A549 (cell line): ENCODE measurements at regions not wholly inside any gene's neighbourhood (a gene's known extent, or its start where the extent isn't known, plus 50 kb on each side); places are given as distances from the start of the nearest gene placed in this dataset.

Experiments used
- ATAC-seq, 2 experiments: fragments of 200-7000 bp in 1 of 2; fragments of >200 bp in 1 of 2; cut with Nextera tagmentation in 1 of 2; cut with Tn5 transposase in 1 of 2; 3 replicates each; pipeline versions ENCODE4 v1.8.0 to v1.9.1; 2018 to 2020; ENCODE audit warnings: mild to moderate bottlenecking in 1 of 2, moderate library complexity in 1 of 2
- CTCF ChIA-PET: fragments of 300-600 bp; sonication (Branson Sonifier 250); formaldehyde crosslinking; extraction: SDS; loops from one replicate; lab custom pipeline; 2021; ENCODE audit warnings: antibody characterized with exemption, inconsistent platforms; lab: Yijun Ruan, JAX
- POLR2A ChIA-PET: fragments of 350-600 bp; formaldehyde crosslinking; extraction: SDS; loops from one replicate; lab custom pipeline; 2021; ENCODE audit warnings: antibody characterized with exemption, inconsistent platforms; lab: Yijun Ruan, JAX
- DNase-seq, 2 experiments: peaks; one replicate each; pipeline versions ENCODE4 v3.0.0 to v3.0.0-alpha.2; 2011 to 2016; ENCODE audit warnings: low read depth in 1 of 2, low spot score in 1 of 2
- FAIRE-seq: peaks from 2 replicates; lab custom pipeline; 2011; peaks lifted over from hg19 to GRCh38; lab: Jason Lieb, UNC
- H3K27ac ChIP-seq, 2 experiments: fragments of >200 bp; sonication (Bioruptor Twin); formaldehyde crosslinking; 3 replicates each; pipeline ENCODE4 v1.5.1; 2016 to 2017
- H3K4me1 ChIP-seq: fragments of >200 bp; sonication (Bioruptor Twin); formaldehyde crosslinking; 3 replicates; pipeline ENCODE4 v1.6.1; 2016
- H3K4me2 ChIP-seq: fragments of >200 bp; sonication (Bioruptor Twin); formaldehyde crosslinking; 3 replicates; pipeline ENCODE4 v1.6.1; 2016
- H3K4me3 ChIP-seq: fragments of >200 bp; sonication (Bioruptor Twin); formaldehyde crosslinking; 3 replicates; pipeline ENCODE4 v1.5.1; 2016
- H3K9me3 ChIP-seq: fragments of >200 bp; sonication (Bioruptor Twin); formaldehyde crosslinking; 3 replicates; pipeline ENCODE4 v1.6.1; 2016
- CHD2 ChIP-seq: fragments of 150-350 bp; IDR thresholded peaks from 2 replicates; pipeline ENCODE4 v1.6.1; 2014; ENCODE audit warnings: low read length; ENCODE audit not compliant: partially characterized antibody
- GATA3 ChIP-seq: IDR thresholded peaks from 2 replicates; pipeline ENCODE4 v1.6.1; 2012; ENCODE audit warnings: borderline replicate concordance
- HEYL ChIP-seq: fragments of 250-450 bp; sonication (Bioruptor Pico); IDR thresholded peaks from 2 replicates; pipeline ENCODE4 v1.8.0; 2021; ENCODE audit warnings: mild to moderate bottlenecking, moderate library complexity
- HOXB5 ChIP-seq: fragments of 250-450 bp; sonication (Bioruptor Pico); IDR thresholded peaks from 2 replicates; pipeline ENCODE4 v1.5.0; 2020; ENCODE audit warnings: mild to moderate bottlenecking, moderate library complexity
- MAZ ChIP-seq: fragments of 150-350 bp; IDR thresholded peaks from 2 replicates; pipeline ENCODE4 v1.6.1; 2014; ENCODE audit warnings: antibody characterized with exemption, low read depth, low read length, borderline replicate concordance
- MYC ChIP-seq: IDR thresholded peaks from 2 replicates; pipeline ENCODE4 v1.6.1; 2012; ENCODE audit warnings: mild to moderate bottlenecking, inconsistent platforms, low read length, improper control_type of control experiment, borderline replicate concordance
- NR3C1 ChIP-seq: fragments of >200 bp; sonication (Bioruptor Twin); formaldehyde crosslinking; IDR thresholded peaks from 3 replicates; pipeline ENCODE4 v1.6.1; 2017
- POLR2A ChIP-seq: IDR thresholded peaks from 2 replicates; pipeline ENCODE4 v1.6.1; 2012; ENCODE audit warnings: mild to moderate bottlenecking, low read length
- POLR2AphosphoS2 ChIP-seq: conservative IDR thresholded peaks from 2 replicates; pipeline ENCODE4 v1.6.1; 2012; ENCODE audit warnings: low read length, improper control_type of control experiment, inconsistent platforms
- RAD21 ChIP-seq, 2 experiments: fragments of >200 bp in 1 of 2; sonication (Bioruptor Twin) in 1 of 2; formaldehyde crosslinking in 1 of 2; IDR thresholded peaks in 1 of 2; conservative IDR thresholded peaks in 1 of 2; 2 replicates in 1 of 2; 3 replicates in 1 of 2; pipeline ENCODE4 v1.6.1; 2012 to 2018; ENCODE audit warnings: inconsistent platforms in 1 of 2
- RARB ChIP-seq: fragments of 250-450 bp; sonication (Bioruptor Pico); IDR thresholded peaks from 2 replicates; pipeline ENCODE4 v1.8.0; 2021; ENCODE audit warnings: mild to moderate bottlenecking, moderate library complexity
- TP53 ChIP-seq: fragments of 250-450 bp; sonication (Bioruptor Pico); IDR thresholded peaks from 2 replicates; pipeline ENCODE4 v1.5.0; 2021; ENCODE audit warnings: mild to moderate bottlenecking, moderate library complexity
- ZFP36 ChIP-seq: fragments of 450-650 bp; IDR thresholded peaks from 2 replicates; pipeline ENCODE4 v1.6.1; 2014; ENCODE audit warnings: borderline replicate concordance; ENCODE audit not compliant: partially characterized antibody
- ZNF302 ChIP-seq: fragments of 250-450 bp; sonication (Bioruptor Pico); IDR thresholded peaks from 2 replicates; pipeline ENCODE4 v1.9.0; 2021; ENCODE audit warnings: inconsistent platforms, mild to moderate bottlenecking, moderate library complexity
- WGBS: methylation state at CpG from one replicate; pipeline ENCODE4 v1.1.6; 2017; ENCODE audit errors: missing lambda C conversion rate; 5-methylcytosine and 5-hydroxymethylcytosine counted together
- TF ChIP-seq, protein P1 (sequence below): fragments of 200-600 bp; sonication (generic); IDR thresholded peaks from 2 replicates; pipeline ENCODE4 v1.6.1; 2016; ENCODE audit warnings: antibody characterized with exemption, mild to moderate bottlenecking, moderate library complexity
- TF ChIP-seq, protein P2 (sequence below): fragments of 250-450 bp; sonication (Bioruptor Pico); IDR thresholded peaks from 2 replicates; pipeline ENCODE4 v1.5.0; 2021; ENCODE audit warnings: mild to moderate bottlenecking, moderate library complexity, borderline replicate concordance

DNA sequence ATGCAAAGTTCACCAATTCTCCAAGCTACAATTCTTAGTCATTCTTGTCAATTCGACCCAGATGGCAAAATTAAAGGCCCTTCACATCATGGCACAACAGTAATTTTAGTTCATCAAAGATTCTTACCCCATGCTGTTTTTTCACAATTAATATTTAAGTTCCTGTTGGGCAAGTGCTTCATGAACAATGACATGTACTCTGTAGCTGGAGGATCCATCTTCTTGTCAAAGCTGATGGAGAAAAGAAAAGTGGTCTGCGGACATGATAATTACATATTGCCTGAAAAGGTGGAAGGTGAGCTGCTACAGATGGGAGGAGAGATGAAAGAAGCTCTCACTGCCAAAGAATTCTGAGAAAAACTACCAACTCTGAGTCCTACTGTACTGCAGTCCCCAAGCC is 1370.3 kb upstream of the SLC10A2 start:
- ATAC-seq (no peak), FAIRE-seq (no peak), DNase-seq (no peak)
- no peak overlapping the region for H3K27ac ChIP-seq
- H3K9me3 ChIP-seq = no peaks in the 10 kb centered on the region
- H3K4me3 ChIP-seq = no peak overlapping the region
- ChIA-PET CTCF (no interaction called here), POLR2A (no interaction called here)
- no peak overlapping the region for H3K4me2 ChIP-seq
- 27% methylated on average over 2 of the region's 2 CpGs for WGBS
- H3K4me1 ChIP-seq = no peaks in the 10 kb centered on the region
- TF ChIP-seq RARB (CRISPR knock-in tag) (no peak), ZFP36 (no peak), HOXB5 (CRISPR knock-in tag) (no peak), NR3C1 (no peak)
- TF ChIP-seq, protein P1, sequence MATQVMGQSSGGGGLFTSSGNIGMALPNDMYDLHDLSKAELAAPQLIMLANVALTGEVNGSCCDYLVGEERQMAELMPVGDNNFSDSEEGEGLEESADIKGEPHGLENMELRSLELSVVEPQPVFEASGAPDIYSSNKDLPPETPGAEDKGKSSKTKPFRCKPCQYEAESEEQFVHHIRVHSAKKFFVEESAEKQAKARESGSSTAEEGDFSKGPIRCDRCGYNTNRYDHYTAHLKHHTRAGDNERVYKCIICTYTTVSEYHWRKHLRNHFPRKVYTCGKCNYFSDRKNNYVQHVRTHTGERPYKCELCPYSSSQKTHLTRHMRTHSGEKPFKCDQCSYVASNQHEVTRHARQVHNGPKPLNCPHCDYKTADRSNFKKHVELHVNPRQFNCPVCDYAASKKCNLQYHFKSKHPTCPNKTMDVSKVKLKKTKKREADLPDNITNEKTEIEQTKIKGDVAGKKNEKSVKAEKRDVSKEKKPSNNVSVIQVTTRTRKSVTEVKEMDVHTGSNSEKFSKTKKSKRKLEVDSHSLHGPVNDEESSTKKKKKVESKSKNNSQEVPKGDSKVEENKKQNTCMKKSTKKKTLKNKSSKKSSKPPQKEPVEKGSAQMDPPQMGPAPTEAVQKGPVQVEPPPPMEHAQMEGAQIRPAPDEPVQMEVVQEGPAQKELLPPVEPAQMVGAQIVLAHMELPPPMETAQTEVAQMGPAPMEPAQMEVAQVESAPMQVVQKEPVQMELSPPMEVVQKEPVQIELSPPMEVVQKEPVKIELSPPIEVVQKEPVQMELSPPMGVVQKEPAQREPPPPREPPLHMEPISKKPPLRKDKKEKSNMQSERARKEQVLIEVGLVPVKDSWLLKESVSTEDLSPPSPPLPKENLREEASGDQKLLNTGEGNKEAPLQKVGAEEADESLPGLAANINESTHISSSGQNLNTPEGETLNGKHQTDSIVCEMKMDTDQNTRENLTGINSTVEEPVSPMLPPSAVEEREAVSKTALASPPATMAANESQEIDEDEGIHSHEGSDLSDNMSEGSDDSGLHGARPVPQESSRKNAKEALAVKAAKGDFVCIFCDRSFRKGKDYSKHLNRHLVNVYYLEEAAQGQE = no peak

DNA sequence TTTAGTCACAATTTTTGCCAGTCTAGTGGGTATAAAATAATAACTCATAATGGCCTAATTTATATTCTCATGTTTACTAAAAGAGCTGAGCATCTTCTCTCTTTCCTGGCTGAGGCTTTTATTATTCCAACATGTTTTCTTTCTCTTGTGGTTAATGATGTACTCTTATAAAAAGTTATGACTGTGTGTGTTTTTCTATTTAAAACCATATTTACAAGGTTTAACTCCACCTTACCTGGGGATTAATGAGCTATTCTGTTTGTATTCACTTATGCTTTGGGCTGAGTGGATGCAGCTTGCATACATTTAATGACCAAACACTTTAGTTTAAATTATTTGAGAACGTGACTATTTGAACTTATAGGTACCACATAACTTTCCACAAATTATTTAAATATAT is 1365.7 kb upstream of the SLC10A2 start:
- Histone ChIP-seq H3K4me1 (no peaks in the 10 kb centered on the region), H3K4me3 (no peak overlapping the region), H3K27ac (no peak overlapping the region), H3K4me2 (no peak overlapping the region), H3K9me3 (no peaks in the 10 kb centered on the region)
- TF ChIP-seq NR3C1 (no peak), POLR2A (no peak), TP53 (CRISPR knock-in tag) (no peak), POLR2AphosphoS2 (no peak), MAZ (no peak), CHD2 (no peak), ZNF302 (CRISPR knock-in tag) (no peak), GATA3 (no peak)
- TF ChIP-seq, protein P2, sequence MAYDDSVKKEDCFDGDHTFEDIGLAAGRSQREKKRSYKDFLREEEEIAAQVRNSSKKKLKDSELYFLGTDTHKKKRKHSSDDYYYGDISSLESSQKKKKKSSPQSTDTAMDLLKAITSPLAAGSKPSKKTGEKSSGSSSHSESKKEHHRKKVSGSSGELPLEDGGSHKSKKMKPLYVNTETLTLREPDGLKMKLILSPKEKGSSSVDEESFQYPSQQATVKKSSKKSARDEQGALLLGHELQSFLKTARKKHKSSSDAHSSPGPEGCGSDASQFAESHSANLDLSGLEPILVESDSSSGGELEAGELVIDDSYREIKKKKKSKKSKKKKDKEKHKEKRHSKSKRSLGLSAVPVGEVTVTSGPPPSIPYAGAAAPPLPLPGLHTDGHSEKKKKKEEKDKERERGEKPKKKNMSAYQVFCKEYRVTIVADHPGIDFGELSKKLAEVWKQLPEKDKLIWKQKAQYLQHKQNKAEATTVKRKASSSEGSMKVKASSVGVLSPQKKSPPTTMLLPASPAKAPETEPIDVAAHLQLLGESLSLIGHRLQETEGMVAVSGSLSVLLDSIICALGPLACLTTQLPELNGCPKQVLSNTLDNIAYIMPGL (CRISPR knock-in tag) = no peak
- TF ChIP-seq, protein P1 = no peak
- ATAC-seq = no peak
- DNase-seq = no peak
- ChIA-PET POLR2A (no interaction called here), CTCF (no interaction called here)
- no peak for FAIRE-seq
- WGBS = 4% methylated on average over 1 of the region's 1 CpG

DNA sequence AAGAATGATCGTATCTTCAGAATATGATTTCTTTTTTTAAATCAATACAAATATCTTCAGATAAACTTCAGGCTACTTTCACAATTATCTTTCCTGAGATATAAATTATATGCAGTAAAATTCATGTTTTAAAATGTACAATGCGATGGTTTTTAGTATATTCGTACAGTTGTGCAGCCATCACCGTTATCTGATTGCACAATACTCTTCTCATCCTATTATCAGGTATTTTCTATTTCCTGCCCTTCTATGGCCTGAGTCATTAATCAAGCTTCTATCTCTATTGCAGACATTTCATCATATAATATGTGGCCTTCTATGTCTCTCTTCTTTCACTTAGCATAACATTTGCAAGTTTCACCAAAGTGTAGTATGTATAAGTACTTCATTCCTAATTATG is 1360.2 kb upstream of the SLC10A2 start:
- H3K4me1 ChIP-seq = no peaks in the 10 kb centered on the region
- 35% methylated on average over 4 of the region's 4 CpGs for WGBS
- DNase-seq = no peak
- no peak overlapping the region for H3K4me3 ChIP-seq
- CTCF ChIA-PET = no interaction called here
- TF ChIP-seq RAD21 (conservative IDR thresholded peaks at IDR 0.05 in 1 of 2, IDR thresholded peaks at IDR 0.05 in 1 of 2) = no peak
- TF ChIP-seq HEYL (CRISPR knock-in tag) = no peak
- TF ChIP-seq HOXB5 (CRISPR knock-in tag) = no peak
- TF ChIP-seq MYC = no peak
- no peak for TF ChIP-seq RARB (CRISPR knock-in tag)
- TF ChIP-seq, all 56 proteins: peak for 0
- Histone ChIP-seq H3K4me2 (no peak overlapping the region), H3K27ac (no peak overlapping the region), H3K9me3 (no peaks in the 10 kb centered on the region)
- FAIRE-seq = no peak
- POLR2A ChIA-PET = no interaction called here
- ATAC-seq = no peak
